Nephron progenitor cell (in vitro differentiated cells): ENCODE measurements at regions not wholly inside any gene's neighbourhood (a gene's known extent, or its start where the extent isn't known, plus 50 kb on each side); places are given as distances from the start of the nearest gene placed in this dataset.

ENCODE experiments used
- DNase-seq: peaks from one replicate; pipeline ENCODE4 v3.0.0; 2021
- H3K27ac Mint-ChIP-seq: 2 replicates; pipeline ENCODE4 v1.8.0; 2021; ENCODE audit warnings: mild to moderate bottlenecking, moderate library complexity, mixed read lengths
- H3K27me3 Mint-ChIP-seq: 2 replicates; pipeline ENCODE4 v1.8.0; 2021; ENCODE audit warnings: mild to moderate bottlenecking, low read depth, mixed read lengths; ENCODE audit not compliant: poor library complexity
- H3K36me3 Mint-ChIP-seq: 2 replicates; pipeline ENCODE4 v1.8.0; 2021; ENCODE audit warnings: low read depth, mixed read lengths
- H3K4me1 Mint-ChIP-seq: 2 replicates; pipeline ENCODE4 v1.8.0; 2021; ENCODE audit warnings: mixed read lengths
- H3K4me3 Mint-ChIP-seq: 2 replicates; pipeline ENCODE4 v1.8.0; 2021; ENCODE audit warnings: mild to moderate bottlenecking, moderate library complexity, mixed read lengths
- H3K9me3 Mint-ChIP-seq: 2 replicates; pipeline ENCODE4 v1.8.0; 2021; ENCODE audit warnings: mild to moderate bottlenecking, moderate library complexity, mixed read lengths
- CTCF ChIP-seq: fragments of 200-600 bp; sonication (generic); IDR thresholded peaks from 2 replicates; pipeline ENCODE4 v1.5.0; 2021; ENCODE audit warnings: antibody characterized with exemption

GRCh38 chr10:131421381-131421780, 109.9 kb upstream of the TCERG1L start:
- no peak overlapping the region for H3K27ac Mint-ChIP-seq
- no peak for TF ChIP-seq CTCF
- H3K36me3 Mint-ChIP-seq: no peaks in the 10 kb centered on the region
- H3K9me3 Mint-ChIP-seq: no peaks in the 10 kb centered on the region
- H3K4me3 Mint-ChIP-seq: no peak overlapping the region
- peaks cover 3% of the 10 kb centered on the region for H3K27me3 Mint-ChIP-seq
- DNase-seq: no peak
- peaks cover 34% of the 10 kb centered on the region for H3K4me1 Mint-ChIP-seq

GRCh38 chr10:131422731-131423130, 111.2 kb upstream of the TCERG1L start:
- Mint-ChIP-seq H3K27ac (no peak overlapping the region), H3K27me3 (no peaks in the 10 kb centered on the region), H3K36me3 (no peaks in the 10 kb centered on the region), H3K4me3 (no peak overlapping the region), H3K9me3 (no peaks in the 10 kb centered on the region), H3K4me1 (peaks cover 47% of the 10 kb centered on the region)
- no peak for DNase-seq
- no peak for TF ChIP-seq CTCF

DNA sequence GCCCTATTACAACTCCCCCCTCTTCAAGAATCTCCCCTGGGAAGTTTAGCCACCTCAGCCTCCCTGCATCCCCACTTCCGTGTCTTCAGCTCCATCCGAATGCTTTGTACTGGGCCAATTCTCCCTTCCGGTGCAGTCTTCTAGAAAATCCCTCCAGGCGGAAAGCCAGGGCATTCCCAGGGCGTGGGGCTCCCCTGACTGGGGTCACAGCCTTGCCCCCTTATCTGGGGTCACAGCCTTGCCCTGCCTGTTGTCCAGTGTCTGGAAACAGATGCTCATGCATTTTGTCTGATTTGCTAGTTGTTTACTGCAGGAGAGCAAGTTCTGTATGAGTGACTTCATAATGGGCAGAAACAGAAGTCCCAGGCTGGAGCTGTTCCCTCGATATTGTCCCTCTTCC, 112.5 kb upstream of the TCERG1L start:
- Mint-ChIP-seq H3K9me3 (no peaks in the 10 kb centered on the region), H3K4me1 (peaks cover 51% of the 10 kb centered on the region), H3K27me3 (no peaks in the 10 kb centered on the region), H3K27ac (peak overlapping the region; percentile 9), H3K36me3 (no peaks in the 10 kb centered on the region), H3K4me3 (no peak overlapping the region)
- no peak for TF ChIP-seq CTCF
- no peak for DNase-seq

DNA sequence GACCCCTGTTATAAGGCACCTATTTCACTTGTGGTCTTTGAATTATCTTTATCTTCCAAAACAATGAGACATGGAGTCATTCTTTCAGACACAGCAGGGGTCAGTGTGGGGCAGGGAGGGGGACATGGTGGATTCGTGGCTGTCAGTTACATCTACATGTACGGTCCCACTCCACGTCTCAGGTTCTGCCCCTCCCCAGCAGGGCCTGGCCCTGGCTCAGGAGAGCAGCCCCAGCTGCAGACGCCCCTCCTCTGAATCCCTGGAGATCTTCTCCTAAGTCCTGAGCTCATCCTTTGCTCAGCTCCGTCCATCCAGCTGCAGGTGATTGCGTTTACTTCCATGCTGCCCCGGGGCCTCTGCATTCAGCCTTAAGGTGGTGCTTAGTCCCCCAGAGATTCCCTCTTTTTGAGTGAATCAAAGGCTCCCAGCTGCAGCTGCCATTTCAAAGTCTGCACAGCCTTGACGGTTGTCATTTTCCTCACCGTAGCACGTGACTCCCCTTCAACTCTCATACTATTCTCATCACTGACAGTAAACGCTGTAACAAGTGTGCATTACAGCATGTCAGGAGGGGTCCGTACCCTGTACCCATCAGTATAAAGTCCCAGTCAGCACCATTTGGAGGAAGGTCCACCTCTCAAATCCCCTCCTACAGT, 113.4 kb upstream of the TCERG1L start:
- no peaks in the 10 kb centered on the region for H3K36me3 Mint-ChIP-seq
- H3K4me1 Mint-ChIP-seq: peaks cover 51% of the 10 kb centered on the region
- no peaks in the 10 kb centered on the region for H3K9me3 Mint-ChIP-seq
- no peak for TF ChIP-seq CTCF
- DNase-seq: no peak
- no peak overlapping the region for H3K27ac Mint-ChIP-seq
- H3K4me3 Mint-ChIP-seq: no peak overlapping the region
- H3K27me3 Mint-ChIP-seq: no peaks in the 10 kb centered on the region

- Mint-ChIP-seq H3K9me3 (no peaks in the 10 kb centered on the region), H3K36me3 (no peaks in the 10 kb centered on the region), H3K27me3 (peaks cover 4% of the 10 kb centered on the region), H3K27ac (no peak overlapping the region), H3K4me1 (peaks cover 56% of the 10 kb centered on the region), H3K4me3 (no peak overlapping the region)
- TF ChIP-seq CTCF: no peak
- DNase-seq: no peak
Measured at GRCh38 chr10:131425752-131426533, 114.4 kb upstream of the TCERG1L start.

- DNase-seq: no peak
- no peak overlapping the region for H3K27ac Mint-ChIP-seq
- H3K27me3 Mint-ChIP-seq: peaks cover 8% of the 10 kb centered on the region
- TF ChIP-seq CTCF: no peak
- H3K4me1 Mint-ChIP-seq: peaks cover 56% of the 10 kb centered on the region
- H3K4me3 Mint-ChIP-seq: no peak overlapping the region
- H3K9me3 Mint-ChIP-seq: no peaks in the 10 kb centered on the region
- H3K36me3 Mint-ChIP-seq: no peaks in the 10 kb centered on the region
Measured at GRCh38 chr10:131426534-131426898, 115.0 kb upstream of the TCERG1L start.
